ENCODE measurements at regions not wholly inside any gene's neighbourhood (a gene's known extent, or its start where the extent isn't known, plus 50 kb on each side); places are given as distances from the start of the nearest gene placed in this dataset.

DNA sequence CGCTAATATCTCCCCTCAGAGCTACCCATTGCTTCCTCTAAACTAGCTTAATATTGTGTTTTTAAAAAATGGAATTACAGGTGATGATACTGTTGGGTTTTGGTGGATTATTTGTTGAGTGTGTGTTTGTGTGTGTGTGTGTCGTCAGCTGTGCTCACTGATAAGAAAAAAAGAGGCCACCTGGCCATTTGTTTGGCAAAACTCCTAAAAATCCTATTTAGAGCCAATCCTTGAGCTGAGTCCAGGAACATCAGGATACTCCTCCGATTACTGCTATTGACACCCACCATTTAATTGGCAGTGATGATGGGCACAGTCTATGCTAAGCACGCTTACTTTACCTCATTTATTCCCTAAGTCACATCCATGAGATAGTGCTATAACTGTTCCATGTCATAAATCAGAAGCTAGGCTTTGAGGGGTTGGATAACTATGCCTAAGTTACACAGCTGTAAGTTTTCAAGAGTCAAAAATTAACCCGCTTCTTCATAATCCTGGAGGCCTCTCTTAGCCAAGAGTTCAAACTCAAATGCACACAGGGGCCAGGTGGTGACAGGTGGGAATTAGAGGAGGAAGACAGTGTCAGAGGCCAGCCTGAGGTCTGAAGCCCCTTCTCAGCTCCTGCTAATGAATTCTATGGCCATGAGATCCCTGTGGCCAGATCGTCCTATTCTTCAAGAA, 1026.6 kb upstream of the TMEM132C start:
- TF ChIP-seq, protein P1, sequence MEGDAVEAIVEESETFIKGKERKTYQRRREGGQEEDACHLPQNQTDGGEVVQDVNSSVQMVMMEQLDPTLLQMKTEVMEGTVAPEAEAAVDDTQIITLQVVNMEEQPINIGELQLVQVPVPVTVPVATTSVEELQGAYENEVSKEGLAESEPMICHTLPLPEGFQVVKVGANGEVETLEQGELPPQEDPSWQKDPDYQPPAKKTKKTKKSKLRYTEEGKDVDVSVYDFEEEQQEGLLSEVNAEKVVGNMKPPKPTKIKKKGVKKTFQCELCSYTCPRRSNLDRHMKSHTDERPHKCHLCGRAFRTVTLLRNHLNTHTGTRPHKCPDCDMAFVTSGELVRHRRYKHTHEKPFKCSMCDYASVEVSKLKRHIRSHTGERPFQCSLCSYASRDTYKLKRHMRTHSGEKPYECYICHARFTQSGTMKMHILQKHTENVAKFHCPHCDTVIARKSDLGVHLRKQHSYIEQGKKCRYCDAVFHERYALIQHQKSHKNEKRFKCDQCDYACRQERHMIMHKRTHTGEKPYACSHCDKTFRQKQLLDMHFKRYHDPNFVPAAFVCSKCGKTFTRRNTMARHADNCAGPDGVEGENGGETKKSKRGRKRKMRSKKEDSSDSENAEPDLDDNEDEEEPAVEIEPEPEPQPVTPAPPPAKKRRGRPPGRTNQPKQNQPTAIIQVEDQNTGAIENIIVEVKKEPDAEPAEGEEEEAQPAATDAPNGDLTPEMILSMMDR (IDR thresholded peaks at IDR 0.05 in 4 of 5, conservative IDR thresholded peaks at IDR 0.05 in 1 of 5): no peak
- no peak for TF ChIP-seq POLR2A (IDR thresholded peaks at IDR 0.05)

Measured in gastrocnemius medialis (tissue), 4 donors.